ENCODE measurements at regions not wholly inside any gene's neighbourhood (a gene's known extent, or its start where the extent isn't known, plus 50 kb on each side); places are given as distances from the start of the nearest gene placed in this dataset.

DNA sequence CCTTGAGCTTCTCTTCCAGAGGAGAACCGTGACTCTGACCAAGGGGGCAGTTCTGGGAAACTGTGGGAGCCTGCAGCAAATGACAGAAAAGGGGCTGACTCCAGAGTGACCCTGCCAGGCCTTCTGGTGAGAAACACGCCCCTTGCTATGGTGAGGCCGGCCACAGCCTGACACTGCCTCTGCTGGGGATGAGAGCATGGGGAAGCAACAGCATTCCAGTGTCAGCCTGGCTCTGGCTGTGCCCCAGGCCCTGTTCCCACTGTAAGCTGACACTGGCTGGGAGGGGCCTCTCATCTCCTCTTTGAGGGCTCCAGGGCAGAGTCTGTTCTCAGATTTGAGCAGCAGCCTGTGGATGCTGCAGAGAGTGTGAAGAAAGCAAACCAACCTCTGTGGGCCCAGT lies 180.0 kb upstream of the IL12B start:
- TF ChIP-seq, protein P1, sequence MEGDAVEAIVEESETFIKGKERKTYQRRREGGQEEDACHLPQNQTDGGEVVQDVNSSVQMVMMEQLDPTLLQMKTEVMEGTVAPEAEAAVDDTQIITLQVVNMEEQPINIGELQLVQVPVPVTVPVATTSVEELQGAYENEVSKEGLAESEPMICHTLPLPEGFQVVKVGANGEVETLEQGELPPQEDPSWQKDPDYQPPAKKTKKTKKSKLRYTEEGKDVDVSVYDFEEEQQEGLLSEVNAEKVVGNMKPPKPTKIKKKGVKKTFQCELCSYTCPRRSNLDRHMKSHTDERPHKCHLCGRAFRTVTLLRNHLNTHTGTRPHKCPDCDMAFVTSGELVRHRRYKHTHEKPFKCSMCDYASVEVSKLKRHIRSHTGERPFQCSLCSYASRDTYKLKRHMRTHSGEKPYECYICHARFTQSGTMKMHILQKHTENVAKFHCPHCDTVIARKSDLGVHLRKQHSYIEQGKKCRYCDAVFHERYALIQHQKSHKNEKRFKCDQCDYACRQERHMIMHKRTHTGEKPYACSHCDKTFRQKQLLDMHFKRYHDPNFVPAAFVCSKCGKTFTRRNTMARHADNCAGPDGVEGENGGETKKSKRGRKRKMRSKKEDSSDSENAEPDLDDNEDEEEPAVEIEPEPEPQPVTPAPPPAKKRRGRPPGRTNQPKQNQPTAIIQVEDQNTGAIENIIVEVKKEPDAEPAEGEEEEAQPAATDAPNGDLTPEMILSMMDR (IDR thresholded peaks at IDR 0.05) = no peak
- Histone ChIP-seq H3K27ac (peak overlapping the region in 1 of 2 donors; percentile 36), H3K36me3 (no peaks in the 10 kb centered on the region), H3K9me3 (no peaks in the 10 kb centered on the region), H3K4me3 (no peak overlapping the region), H3K4me1 (peaks cover 0 to 25% (median 5%) of the 10 kb centered on the region in 4 donors), H3K27me3 (no peaks in the 10 kb centered on the region)
- intact Hi-C loops (cut with DNase I; ENCODE audit: low total_unique reads) = loop anchor here (10.0 kb wide), 1 partner anchor 245 kb away; no protein-coding TSS in a partner anchor
- DNase-seq = peak; percentile 69 to 81

DNA sequence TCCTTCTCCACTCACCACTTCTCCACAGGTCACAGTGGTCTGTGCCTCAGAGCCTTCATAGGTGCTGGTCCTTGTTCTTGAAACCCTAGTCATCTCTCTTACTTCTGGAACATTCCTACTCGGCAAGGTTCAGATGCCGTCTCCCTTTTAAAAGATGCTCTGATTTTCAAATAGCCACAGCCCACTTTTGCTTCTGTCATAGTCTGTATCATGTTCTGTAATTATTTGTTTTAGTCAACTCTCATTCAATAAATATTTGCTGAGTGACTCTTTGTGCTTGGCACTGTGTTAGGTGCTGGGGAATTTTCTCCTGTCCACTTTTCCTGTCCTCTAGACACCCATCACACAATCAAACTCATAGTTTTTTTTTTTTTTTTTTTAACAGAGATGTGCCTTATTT lies 181.3 kb upstream of the IL12B start:
- Histone ChIP-seq H3K36me3 (no peaks in the 10 kb centered on the region), H3K27me3 (no peaks in the 10 kb centered on the region), H3K4me1 (peaks cover 0 to 21% (median 4%) of the 10 kb centered on the region in 4 donors), H3K27ac (no peak overlapping the region), H3K9me3 (no peaks in the 10 kb centered on the region), H3K4me3 (no peak overlapping the region)
- intact Hi-C loops (cut with DNase I; ENCODE audit: low total_unique reads) = loop anchor here (10.0 kb wide), 1 partner anchor 243 kb away; no protein-coding TSS in a partner anchor
- DNase-seq = no peak
- TF ChIP-seq, protein P1 (IDR thresholded peaks at IDR 0.05) = no peak

DNA sequence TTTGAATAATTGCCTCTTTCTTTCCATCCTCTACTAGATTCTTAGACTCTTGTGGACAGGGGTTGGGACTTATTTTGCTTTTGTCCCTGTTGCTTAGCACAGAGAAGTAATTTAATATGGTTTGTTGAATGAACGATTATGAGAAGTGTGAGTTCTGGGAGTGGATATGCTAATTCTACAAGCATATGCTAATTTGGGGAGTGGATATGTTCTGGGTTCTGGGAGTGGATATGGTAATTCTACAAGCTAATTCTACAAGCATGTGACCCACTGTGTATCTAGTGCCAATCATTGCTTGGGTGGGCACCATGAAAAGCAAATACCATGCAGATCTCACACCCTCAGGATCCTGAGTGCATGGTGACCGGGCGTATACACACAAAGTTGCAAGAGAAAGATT lies 181.8 kb upstream of the IL12B start:
- intact Hi-C loops (cut with DNase I; ENCODE audit: low total_unique reads) = loop anchor here (10.0 kb wide), 1 partner anchor 243 kb away; no protein-coding TSS in a partner anchor

DNA sequence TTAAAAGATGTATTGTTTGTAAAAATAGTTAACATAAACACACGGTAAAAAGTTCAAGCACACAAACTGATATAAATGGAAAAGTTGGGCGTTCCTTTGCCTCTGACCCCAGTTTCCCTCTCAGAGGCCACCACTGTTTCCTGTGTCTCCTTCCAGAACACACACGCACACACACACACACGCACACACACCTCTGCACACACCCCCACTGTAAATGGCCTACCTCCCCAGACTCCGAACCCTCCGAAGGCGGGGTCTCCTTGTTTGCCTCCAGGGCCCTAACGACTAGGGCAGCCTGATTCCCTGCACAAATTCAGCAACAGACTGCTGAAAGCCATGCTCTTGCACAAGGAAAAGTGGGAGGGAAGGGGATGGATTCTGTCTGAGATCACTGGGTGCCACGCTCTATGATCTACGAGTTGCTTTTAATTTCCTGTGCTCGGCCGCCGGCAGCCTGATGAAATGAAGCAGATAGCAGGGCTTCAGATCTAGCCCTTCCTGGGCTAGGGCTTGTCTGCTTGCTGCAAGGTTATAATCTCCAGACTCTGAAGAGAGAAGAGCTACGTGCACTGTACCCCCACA lies 184.0 kb upstream of the IL12B start:
- H3K27ac ChIP-seq = no peak overlapping the region
- TF ChIP-seq, protein P1 (IDR thresholded peaks at IDR 0.05) = no peak
- H3K4me3 ChIP-seq = no peak overlapping the region
- H3K4me1 ChIP-seq = peaks cover 0 to 30% (median 17%) of the 10 kb centered on the region in 4 donors
- H3K9me3 ChIP-seq = no peaks in the 10 kb centered on the region
- intact Hi-C loops (cut with DNase I; ENCODE audit: low total_unique reads) = loop anchor here (10.0 kb wide), 1 partner anchor 240 kb away; no protein-coding TSS in a partner anchor
- DNase-seq = no peak
- no peaks in the 10 kb centered on the region for H3K27me3 ChIP-seq
- H3K36me3 ChIP-seq = no peaks in the 10 kb centered on the region

More for the DNA sequence above, 181.8 kb upstream of the IL12B start:
- Histone ChIP-seq H3K27ac (no peak overlapping the region), H3K4me1 (peaks cover 0 to 21% (median 4%) of the 10 kb centered on the region in 4 donors), H3K27me3 (no peaks in the 10 kb centered on the region), H3K36me3 (no peaks in the 10 kb centered on the region), H3K9me3 (no peaks in the 10 kb centered on the region), H3K4me3 (no peak overlapping the region)
- DNase-seq = no peak
- TF ChIP-seq, protein P1 (IDR thresholded peaks at IDR 0.05) = no peak

DNA sequence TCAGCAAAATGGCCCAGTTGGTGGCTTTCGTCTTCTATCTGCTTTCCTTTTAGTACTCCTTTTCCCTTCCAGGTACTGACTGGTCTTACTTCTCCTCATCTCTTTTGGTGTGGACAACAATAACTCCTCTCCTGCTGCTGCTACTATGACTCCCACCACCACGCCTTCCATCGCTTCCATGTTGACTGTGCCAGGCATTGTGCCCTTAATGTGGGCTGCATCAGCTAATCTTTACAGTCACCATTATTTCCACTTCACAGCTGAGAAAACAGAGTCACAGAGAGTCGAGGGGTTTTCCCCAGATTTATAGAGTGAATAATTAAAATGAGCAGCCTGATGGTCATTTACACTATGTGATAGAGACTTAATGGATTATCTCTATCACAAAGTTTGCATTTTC lies 184.9 kb upstream of the IL12B start:
- intact Hi-C loops (cut with DNase I; ENCODE audit: low total_unique reads) = loop anchor here (5.0 to 10.0 kb wide), 2 partner anchors 240 to 402 kb away; partner anchors contain the start of gene ADRA1B
- Histone ChIP-seq H3K36me3 (no peaks in the 10 kb centered on the region), H3K4me3 (no peak overlapping the region), H3K27me3 (no peaks in the 10 kb centered on the region), H3K27ac (no peak overlapping the region), H3K4me1 (peaks cover 0 to 28% (median 21%) of the 10 kb centered on the region in 4 donors), H3K9me3 (no peaks in the 10 kb centered on the region)
- DNase-seq = no peak
- TF ChIP-seq, protein P1 (IDR thresholded peaks at IDR 0.05) = no peak
